ENCODE measurements at regions not wholly inside any gene's neighbourhood (a gene's known extent, or its start where the extent isn't known, plus 50 kb on each side); places are given as distances from the start of the nearest gene placed in this dataset.

DNA sequence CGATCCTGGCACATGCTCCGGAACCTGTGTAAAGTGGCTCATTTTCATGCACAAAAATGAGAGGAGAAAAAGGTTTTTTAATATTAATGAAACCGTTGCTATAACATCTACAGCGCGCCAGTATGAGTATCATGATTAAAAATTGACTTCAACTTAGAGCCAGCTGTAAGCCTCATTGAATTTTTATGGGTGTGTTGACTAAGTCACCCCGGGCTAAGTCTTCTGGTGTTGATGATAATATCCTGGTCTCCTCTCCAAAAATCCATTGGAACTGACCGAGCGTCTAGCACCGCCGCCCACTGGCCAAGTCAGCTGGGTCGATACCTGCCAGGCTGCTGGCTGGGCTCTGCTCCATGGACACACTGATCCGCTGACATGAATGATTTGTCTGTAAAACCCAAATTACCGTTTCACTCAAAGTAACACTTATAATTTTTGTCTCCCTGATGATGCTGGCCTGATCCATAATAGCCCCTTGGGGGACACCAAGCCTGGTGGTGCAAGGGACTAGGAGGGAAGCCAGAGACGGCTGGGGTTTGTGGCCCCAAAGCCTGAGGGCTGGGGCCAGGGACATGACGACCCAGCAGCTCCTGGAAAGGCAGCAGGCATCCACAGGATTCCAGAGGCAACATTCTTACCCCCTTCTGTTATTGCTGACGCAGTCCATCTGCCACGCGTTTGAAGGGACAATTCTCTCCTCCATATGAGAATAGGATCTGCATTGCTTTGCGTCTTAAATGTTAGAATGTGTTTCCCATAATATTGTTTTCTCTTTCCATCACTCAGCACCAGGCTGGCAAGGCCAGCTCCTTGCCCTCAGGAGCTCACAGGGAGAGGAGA is 131.0 kb upstream of the PPP2R2D start:
- DNase-seq (ENCODE audit: low spot score in 2 of 2): no peak
- no peaks in the 10 kb centered on the region for H3K9me3 ChIP-seq
- H3K4me1 ChIP-seq: no peaks in the 10 kb centered on the region
- no peaks in the 10 kb centered on the region for H3K36me3 ChIP-seq
- H3K4me3 ChIP-seq: no peak overlapping the region
- H3K27ac ChIP-seq: no peak overlapping the region
- intact Hi-C loops (cut with DNase I; ENCODE audit: low total_unique reads): loop anchor here (5.0 kb wide), 1 partner anchor 202 kb away; no protein-coding TSS in a partner anchor
- H3K27me3 ChIP-seq: peaks cover 0 to 26% of the 10 kb centered on the region in 2 donors
- TF ChIP-seq POLR2A (IDR thresholded peaks at IDR 0.05) (no peak), POLR2AphosphoS5 (IDR thresholded peaks at IDR 0.05) (no peak)
- TF ChIP-seq, protein P1, sequence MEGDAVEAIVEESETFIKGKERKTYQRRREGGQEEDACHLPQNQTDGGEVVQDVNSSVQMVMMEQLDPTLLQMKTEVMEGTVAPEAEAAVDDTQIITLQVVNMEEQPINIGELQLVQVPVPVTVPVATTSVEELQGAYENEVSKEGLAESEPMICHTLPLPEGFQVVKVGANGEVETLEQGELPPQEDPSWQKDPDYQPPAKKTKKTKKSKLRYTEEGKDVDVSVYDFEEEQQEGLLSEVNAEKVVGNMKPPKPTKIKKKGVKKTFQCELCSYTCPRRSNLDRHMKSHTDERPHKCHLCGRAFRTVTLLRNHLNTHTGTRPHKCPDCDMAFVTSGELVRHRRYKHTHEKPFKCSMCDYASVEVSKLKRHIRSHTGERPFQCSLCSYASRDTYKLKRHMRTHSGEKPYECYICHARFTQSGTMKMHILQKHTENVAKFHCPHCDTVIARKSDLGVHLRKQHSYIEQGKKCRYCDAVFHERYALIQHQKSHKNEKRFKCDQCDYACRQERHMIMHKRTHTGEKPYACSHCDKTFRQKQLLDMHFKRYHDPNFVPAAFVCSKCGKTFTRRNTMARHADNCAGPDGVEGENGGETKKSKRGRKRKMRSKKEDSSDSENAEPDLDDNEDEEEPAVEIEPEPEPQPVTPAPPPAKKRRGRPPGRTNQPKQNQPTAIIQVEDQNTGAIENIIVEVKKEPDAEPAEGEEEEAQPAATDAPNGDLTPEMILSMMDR (IDR thresholded peaks at IDR 0.05): no peak

DNA sequence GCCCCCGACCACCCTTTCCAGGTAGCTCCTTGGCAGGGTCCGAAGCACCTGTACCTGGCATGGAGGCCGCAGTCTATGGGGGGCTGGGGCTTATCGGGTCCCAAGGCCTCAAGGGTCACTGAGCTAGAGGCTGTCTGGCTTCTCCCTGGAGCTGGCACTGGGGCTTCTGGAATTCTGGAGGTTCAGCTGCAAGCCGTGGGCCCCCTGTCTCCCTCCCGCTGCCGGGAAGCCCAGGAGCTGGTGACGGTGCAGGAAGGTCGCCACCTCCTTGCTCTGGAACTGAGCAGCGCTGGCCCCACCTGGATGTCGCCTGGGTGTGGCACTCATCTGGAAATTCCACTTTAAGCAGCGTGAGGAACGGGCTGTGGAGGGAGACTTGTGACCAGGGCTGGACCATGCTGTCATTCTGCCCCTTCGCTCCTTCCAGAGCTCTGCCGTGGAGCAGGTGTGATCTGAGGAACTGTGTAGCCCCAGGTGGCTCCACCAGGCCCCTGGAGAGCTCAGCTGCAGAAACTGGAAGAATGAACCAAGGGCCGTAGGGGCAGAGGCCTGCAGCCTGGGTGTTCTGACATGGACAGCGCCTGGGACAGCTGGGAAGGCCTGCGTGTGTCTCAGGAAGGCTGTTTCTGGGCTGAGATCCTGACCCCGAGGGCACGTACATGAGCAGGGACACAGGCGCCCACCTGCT is 129.7 kb upstream of the PPP2R2D start:
- TF ChIP-seq POLR2AphosphoS5 (IDR thresholded peaks at IDR 0.05): no peak
- TF ChIP-seq, protein P1 (IDR thresholded peaks at IDR 0.05): no peak
- no peak for TF ChIP-seq POLR2A (IDR thresholded peaks at IDR 0.05)
- intact Hi-C loops (cut with DNase I; ENCODE audit: low total_unique reads): no loop called here
- Histone ChIP-seq H3K36me3 (no peaks in the 10 kb centered on the region), H3K4me3 (no peak overlapping the region), H3K27ac (no peak overlapping the region), H3K27me3 (peaks cover 0 to 26% of the 10 kb centered on the region in 2 donors), H3K9me3 (peaks cover 3 to 5% of the 10 kb centered on the region in 2 donors), H3K4me1 (no peaks in the 10 kb centered on the region)
- no peak for DNase-seq (ENCODE audit: low spot score in 2 of 2)

DNA sequence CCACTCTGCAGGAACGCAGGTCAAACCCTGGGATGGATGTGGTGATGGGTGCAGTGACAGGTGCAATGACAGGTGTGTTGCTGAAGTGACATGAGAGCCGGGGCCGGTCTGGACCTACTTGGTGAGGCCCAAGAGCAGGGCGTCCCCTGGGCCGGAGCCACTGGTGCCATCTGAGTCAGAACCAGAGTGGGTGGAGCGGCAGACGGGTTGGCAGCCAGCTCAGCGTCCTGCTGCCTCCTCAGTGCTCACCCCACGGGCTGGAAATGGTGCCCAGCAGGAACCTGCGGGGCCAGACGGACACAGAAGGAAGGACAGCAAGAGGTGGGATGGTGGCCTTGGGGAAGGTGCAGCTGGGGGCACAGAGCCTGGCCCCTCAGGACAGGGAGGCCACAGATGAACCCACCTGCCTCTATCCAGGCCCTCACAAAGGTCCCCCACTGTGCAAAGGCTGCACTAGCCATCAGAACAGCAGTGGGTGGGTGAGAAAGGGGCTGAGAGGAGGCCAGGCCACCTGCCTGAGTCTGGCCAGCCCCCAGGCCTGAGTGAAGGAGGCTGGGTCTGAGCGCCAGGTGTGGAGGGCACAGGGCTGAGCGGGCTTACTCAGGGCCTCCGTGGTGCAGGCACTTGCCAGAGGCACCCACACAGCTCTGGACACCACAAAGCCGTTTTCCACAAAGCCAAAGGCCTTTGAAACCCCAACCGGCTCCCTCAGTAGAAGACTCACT is 129.0 kb upstream of the PPP2R2D start:
- intact Hi-C loops (cut with DNase I; ENCODE audit: low total_unique reads): no loop called here
- peaks cover 0 to 26% of the 10 kb centered on the region in 2 donors for H3K27me3 ChIP-seq
- H3K36me3 ChIP-seq: no peaks in the 10 kb centered on the region
- H3K27ac ChIP-seq: no peak overlapping the region
- no peaks in the 10 kb centered on the region for H3K4me1 ChIP-seq
- H3K9me3 ChIP-seq: peaks cover 7 to 12% of the 10 kb centered on the region in 2 donors
- DNase-seq (ENCODE audit: low spot score in 2 of 2): no peak
- H3K4me3 ChIP-seq: no peak overlapping the region
- TF ChIP-seq POLR2AphosphoS5 (IDR thresholded peaks at IDR 0.05) (no peak), POLR2A (IDR thresholded peaks at IDR 0.05) (no peak)
- TF ChIP-seq, protein P1 (IDR thresholded peaks at IDR 0.05): no peak

DNA sequence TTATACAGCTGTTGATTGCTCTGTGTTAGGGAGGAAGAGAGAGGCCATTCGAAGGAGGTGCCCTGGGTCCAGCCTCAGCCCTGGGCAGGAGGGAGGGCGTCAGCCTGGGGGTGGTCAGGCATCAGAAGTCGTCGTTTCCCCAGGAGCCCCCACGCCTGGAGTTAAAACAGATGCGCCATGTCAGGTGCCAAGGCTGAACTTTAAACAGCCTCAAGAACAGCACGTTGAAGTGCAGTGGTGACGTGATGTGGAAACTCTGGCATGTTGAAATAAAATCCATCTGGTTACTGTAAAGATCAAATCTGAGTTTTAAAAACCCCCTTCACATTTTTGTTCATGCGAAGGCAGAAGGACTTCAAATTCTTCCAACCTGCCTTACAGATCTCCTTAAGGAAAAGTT is 128.4 kb upstream of the PPP2R2D start:
- no peaks in the 10 kb centered on the region for H3K4me1 ChIP-seq
- H3K27ac ChIP-seq: no peak overlapping the region
- no peak for DNase-seq (ENCODE audit: low spot score in 2 of 2)
- peaks cover 0 to 26% of the 10 kb centered on the region in 2 donors for H3K27me3 ChIP-seq
- peaks cover 13 to 18% of the 10 kb centered on the region in 2 donors for H3K9me3 ChIP-seq
- no peak overlapping the region for H3K4me3 ChIP-seq
- intact Hi-C loops (cut with DNase I; ENCODE audit: low total_unique reads): no loop called here
- TF ChIP-seq, protein P1 (IDR thresholded peaks at IDR 0.05): no peak
- no peak for TF ChIP-seq POLR2AphosphoS5 (IDR thresholded peaks at IDR 0.05)
- TF ChIP-seq POLR2A (IDR thresholded peaks at IDR 0.05): no peak
- no peaks in the 10 kb centered on the region for H3K36me3 ChIP-seq
